ENCODE measurements at regions not wholly inside any gene's neighbourhood (a gene's known extent, or its start where the extent isn't known, plus 50 kb on each side); places are given as distances from the start of the nearest gene placed in this dataset.
A peak's percentile ranks its signal among the peaks of the same experiment; 100 is the strongest.

- H3K27me3 Mint-ChIP-seq (ENCODE audit: insufficient read depth, low read depth, poor library complexity): peaks cover 2% of the 10 kb centered on the region
- no peak overlapping the region for H3K27ac ChIP-seq (ENCODE audit: low read depth)
- no peak overlapping the region; the same call in 1 of the 2 replicates for H2AFZ ChIP-seq
- H3K4me1 ChIP-seq (ENCODE audit: insufficient read depth): no peaks in the 10 kb centered on the region
- ATAC-seq (peak; percentile 45), DNase-seq (ENCODE audit: low spot score) (peak; percentile 50)
- H3K79me2 ChIP-seq (replicated peaks; ENCODE audit: insufficient read depth): no peaks in the 10 kb centered on the region
- no peaks in the 10 kb centered on the region for H3K27me3 ChIP-seq (ENCODE audit: insufficient read depth)
- H3K36me3 ChIP-seq (ENCODE audit: insufficient read depth): no peaks in the 10 kb centered on the region
- H3F3A ChIP-seq (replicated peaks; ENCODE audit: low read depth): no peaks in the 10 kb centered on the region
- peaks cover 4% of the 10 kb centered on the region; the same call in 1 of the 2 replicates for H3K9me2 ChIP-seq (ENCODE audit: insufficient read depth)
- H4K20me1 ChIP-seq (replicated peaks; ENCODE audit: insufficient read depth): no peaks in the 10 kb centered on the region
- H3K4me3 ChIP-seq: no peak overlapping the region
- no peak overlapping the region for H3K4me3 Mint-ChIP-seq
- H3K36me3 Mint-ChIP-seq (ENCODE audit: low read depth): no peaks in the 10 kb centered on the region; the same call in 2 of the 3 replicates
- H3K9me3 Mint-ChIP-seq: peaks cover 4% of the 10 kb centered on the region; the same call in 2 of the 3 replicates
- H3K4me1 Mint-ChIP-seq: peaks cover 3% of the 10 kb centered on the region
- no peak overlapping the region for H3K4me2 ChIP-seq
- no peak overlapping the region for H3K27ac Mint-ChIP-seq
- peak; percentile 71 to 80 for TF ChIP-seq CTCF (conservative IDR thresholded peaks at IDR 0.05; ENCODE audit: low read depth in 2 of 2)
- no peak for TF ChIP-seq CREB1 (CRISPR knock-in tag; IDR thresholded peaks at IDR 0.05; ENCODE audit: low read depth)
Observed at GRCh38 chr2:15860760-15861159, 79.6 kb upstream of the MYCN start.

- Histone ChIP-seq H4K20me1 (replicated peaks; ENCODE audit: insufficient read depth) (no peaks in the 10 kb centered on the region), H3K27ac (ENCODE audit: low read depth) (no peak overlapping the region), H3K4me1 (ENCODE audit: insufficient read depth) (no peaks in the 10 kb centered on the region), H3K79me2 (replicated peaks; ENCODE audit: insufficient read depth) (no peaks in the 10 kb centered on the region), H3K9me2 (ENCODE audit: insufficient read depth) (peaks cover 2% of the 10 kb centered on the region; the same call in 1 of the 2 replicates), H3F3A (replicated peaks; ENCODE audit: low read depth) (no peaks in the 10 kb centered on the region), H3K4me3 (no peak overlapping the region), H3K4me2 (no peak overlapping the region), H2AFZ (no peak overlapping the region; the same call in 1 of the 2 replicates), H3K36me3 (ENCODE audit: insufficient read depth) (no peaks in the 10 kb centered on the region), H3K27me3 (ENCODE audit: insufficient read depth) (no peaks in the 10 kb centered on the region)
- DNase-seq (ENCODE audit: low spot score): no peak
- no peaks in the 10 kb centered on the region; the same call in 2 of the 3 replicates for H3K36me3 Mint-ChIP-seq (ENCODE audit: low read depth)
- no peak for ATAC-seq
- H3K27ac Mint-ChIP-seq: no peak overlapping the region
- no peak overlapping the region for H3K4me3 Mint-ChIP-seq
- peaks cover 3% of the 10 kb centered on the region for H3K4me1 Mint-ChIP-seq
- H3K9me3 Mint-ChIP-seq: peaks cover 1% of the 10 kb centered on the region; the same call in 2 of the 3 replicates
- H3K27me3 Mint-ChIP-seq (ENCODE audit: insufficient read depth, low read depth, poor library complexity): peaks cover 2% of the 10 kb centered on the region
- no peak for TF ChIP-seq EZH2phosphoT487 (IDR thresholded peaks at IDR 0.05; ENCODE audit: unreplicated experiment)
- TF ChIP-seq ETS1 (IDR thresholded peaks at IDR 0.05): no peak
- no peak for TF ChIP-seq ZNF114 (CRISPR knock-in tag; IDR thresholded peaks at IDR 0.05)
- TF ChIP-seq ZNF331 (CRISPR knock-in tag; IDR thresholded peaks at IDR 0.05; ENCODE audit: low read depth): no peak
- TF ChIP-seq JUNB (IDR thresholded peaks at IDR 0.05; ENCODE audit: unreplicated experiment): no peak
- TF ChIP-seq REST (IDR thresholded peaks at IDR 0.05; ENCODE audit: unreplicated experiment): no peak
Observed at GRCh38 chr2:15861172-15861822, 79.1 kb upstream of the MYCN start.

Measured in GM23338 (cell line).